Hepatocyte (in vitro differentiated cells): ENCODE measurements at regions not wholly inside any gene's neighbourhood (a gene's known extent, or its start where the extent isn't known, plus 50 kb on each side); places are given as distances from the start of the nearest gene placed in this dataset.
"Not testable (repeated sequence)": the region's sequence is repeated elsewhere in the genome, so short reads cannot be mapped to it uniquely, and the experiment has no call there.

ENCODE experiments used
- DNase-seq: peaks from one replicate; pipeline ENCODE4 v3.0.0-alpha.2; 2016; ENCODE audit warnings: low spot score
- H2AFZ ChIP-seq: fragments of 200-600 bp; sonication (generic); 2 replicates; pipeline ENCODE4 v1.6.0; 2016; ENCODE audit warnings: antibody characterized with exemption, mild to moderate bottlenecking
- H3K27ac ChIP-seq: fragments of 200-600 bp; sonication (generic); 2 replicates; pipeline ENCODE4 v1.5.1; 2016; ENCODE audit warnings: mild to moderate bottlenecking
- H3K27me3 ChIP-seq: fragments of 200-600 bp; sonication (generic); 2 replicates; pipeline ENCODE4 v1.6.1; 2016
- H3K36me3 ChIP-seq: fragments of 200-600 bp; sonication (generic); replicated peaks from 2 replicates; pipeline ENCODE4 v1.5.1; 2016; ENCODE audit warnings: low read depth; ENCODE audit not compliant: insufficient read depth
- H3K4me1 ChIP-seq: fragments of 200-600 bp; sonication (generic); 2 replicates; pipeline ENCODE4 v1.5.1; 2016; ENCODE audit warnings: mild to moderate bottlenecking, moderate library complexity; ENCODE audit not compliant: insufficient read depth
- H3K4me2 ChIP-seq: fragments of 200-600 bp; sonication (generic); 2 replicates; pipeline ENCODE4 v1.6.0; 2016
- H3K4me3 ChIP-seq: fragments of 200-600 bp; sonication (generic); 2 replicates; pipeline ENCODE4 v1.5.1; 2016; ENCODE audit warnings: mild to moderate bottlenecking
- H3K79me2 ChIP-seq: fragments of 200-600 bp; sonication (generic); 2 replicates; pipeline ENCODE4 v1.6.0; 2017; ENCODE audit warnings: mild to moderate bottlenecking
- H3K9me2 ChIP-seq: fragments of 200-600 bp; sonication (generic); replicated peaks from 2 replicates; pipeline ENCODE4 v1.6.0; 2017; ENCODE audit warnings: mild to moderate bottlenecking; ENCODE audit not compliant: insufficient read depth
- H3K9me3 ChIP-seq: fragments of 200-600 bp; sonication (generic); 2 replicates; pipeline ENCODE4 v1.5.1; 2016; ENCODE audit warnings: low read depth, mild to moderate bottlenecking
- H4K20me1 ChIP-seq: fragments of 200-600 bp; sonication (generic); 2 replicates; pipeline ENCODE4 v1.6.0; 2016; ENCODE audit warnings: mild to moderate bottlenecking; ENCODE audit not compliant: insufficient read depth, poor library complexity, severe bottlenecking
- CTCF ChIP-seq: fragments of 200-600 bp; sonication (generic); IDR thresholded peaks from 2 replicates; pipeline ENCODE4 v1.5.1; 2016; ENCODE audit warnings: antibody characterized with exemption, mild to moderate bottlenecking; ENCODE audit not compliant: poor library complexity
- EZH2 ChIP-seq: fragments of 200-600 bp; sonication (generic); IDR thresholded peaks from 2 replicates; pipeline ENCODE4 v1.6.1; 2016; ENCODE audit warnings: antibody characterized with exemption, mild to moderate bottlenecking, borderline replicate concordance
- EZH2phosphoT487 ChIP-seq: fragments of 200-600 bp; sonication (generic); IDR thresholded peaks from one replicate; pipeline ENCODE4 v1.6.1; 2018; ENCODE audit warnings: antibody characterized with exemption, mild to moderate bottlenecking, low read depth, moderate library complexity; ENCODE audit not compliant: unreplicated experiment, severe bottlenecking
- WGBS: methylation state at CpG from one replicate; pipeline ENCODE4 v1.1.6; 2016; ENCODE audit warnings: low lambda C conversion rate; ENCODE audit errors: missing lambda C conversion rate; 5-methylcytosine and 5-hydroxymethylcytosine counted together

- H3K36me3 ChIP-seq: no peaks in the 10 kb centered on the region
- TF ChIP-seq EZH2phosphoT487: no peak
- TF ChIP-seq EZH2: no peak
- no peak for TF ChIP-seq CTCF
- DNase-seq: no peak
- H3K4me2 ChIP-seq: no peak overlapping the region
- no peak overlapping the region for H2AFZ ChIP-seq
- no peaks in the 10 kb centered on the region for H4K20me1 ChIP-seq
- no peaks in the 10 kb centered on the region for H3K4me1 ChIP-seq
- 55% methylated on average over 2 of the region's 2 CpGs for WGBS
- no peaks in the 10 kb centered on the region for H3K27me3 ChIP-seq
- no peaks in the 10 kb centered on the region for H3K9me2 ChIP-seq
- H3K4me3 ChIP-seq: no peak overlapping the region
- no peaks in the 10 kb centered on the region for H3K79me2 ChIP-seq
- H3K27ac ChIP-seq: no peak overlapping the region
- H3K9me3 ChIP-seq: no peaks in the 10 kb centered on the region
Observed at GRCh38 chr14:106179761-106180160, 653.4 kb downstream of the TMEM121 start.

GRCh38 chr14:106184771-106185170 is 658.4 kb downstream of the TMEM121 start:
- DNase-seq, H3K4me1 ChIP-seq, H3K27ac ChIP-seq, H3K79me2 ChIP-seq, H3K36me3 ChIP-seq, H3K9me3 ChIP-seq, H4K20me1 ChIP-seq, H2AFZ ChIP-seq, H3K4me3 ChIP-seq, H3K27me3 ChIP-seq, H3K9me2 ChIP-seq, H3K4me2 ChIP-seq: not testable (repeated sequence)
- 74% methylated on average over 8 of the region's 8 CpGs for WGBS

- not testable (repeated sequence) for H3K4me3 ChIP-seq, H3K27ac ChIP-seq, H3K4me1 ChIP-seq, H3K4me2 ChIP-seq, H2AFZ ChIP-seq, H3K9me2 ChIP-seq, DNase-seq, H3K36me3 ChIP-seq, H3K27me3 ChIP-seq, H3K79me2 ChIP-seq, H4K20me1 ChIP-seq, H3K9me3 ChIP-seq
- 72% methylated on average over 6 of the region's 6 CpGs for WGBS
Observed at GRCh38 chr14:106185174-106185836, 658.9 kb downstream of the TMEM121 start.

GRCh38 chr14:106185837-106186233 is 659.5 kb downstream of the TMEM121 start:
- Histone ChIP-seq H3K9me3 (no peaks in the 10 kb centered on the region), H2AFZ (no peak overlapping the region), H3K27ac (no peak overlapping the region), H3K27me3 (no peaks in the 10 kb centered on the region), H3K36me3 (no peaks in the 10 kb centered on the region), H3K4me3 (no peak overlapping the region), H3K4me2 (no peak overlapping the region), H3K79me2 (no peaks in the 10 kb centered on the region), H4K20me1 (no peaks in the 10 kb centered on the region), H3K9me2 (no peaks in the 10 kb centered on the region), H3K4me1 (no peaks in the 10 kb centered on the region)
- no peak for DNase-seq
- TF ChIP-seq EZH2 (no peak), EZH2phosphoT487 (no peak), CTCF (no peak)
- WGBS: 47% methylated on average over 4 of the region's 4 CpGs
